Ovary (tissue), 7 donors: ENCODE measurements at regions not wholly inside any gene's neighbourhood (a gene's known extent, or its start where the extent isn't known, plus 50 kb on each side); places are given as distances from the start of the nearest gene placed in this dataset.
A peak's percentile ranks its signal among the peaks of the same experiment; 100 is the strongest.

Source experiments
- DNase-seq, 5 donors: peaks; one replicate each; pipeline ENCODE4 v3.0.0-alpha.2; 2019 to 2020
- H3K27ac ChIP-seq, 2 donors: fragments of 200-600 bp; one replicate each; pipeline versions ENCODE4 v1.5.1 to v1.8.0; 2019 to 2022
- H3K27me3 ChIP-seq: fragments of 200-600 bp; one replicate; pipeline ENCODE4 v1.8.0; 2022
- H3K36me3 ChIP-seq: fragments of 200-600 bp; sonication (generic); one replicate; pipeline ENCODE4 v1.5.1; 2019
- H3K4me1 ChIP-seq: one replicate; pipeline ENCODE4 v1.8.1; 2013; ENCODE audit warnings: mild to moderate bottlenecking, moderate library complexity; ENCODE audit not compliant: insufficient read depth
- H3K4me3 ChIP-seq: fragments of 200-600 bp; sonication (generic); one replicate; pipeline ENCODE4 v1.5.1; 2017
- H3K9me3 ChIP-seq, 2 donors: fragments of 200-600 bp in 1 of 2; sonication (generic) in 1 of 2; one replicate each; pipeline versions ENCODE4 v1.5.1 to v1.8.1; 2013 to 2019; ENCODE audit warnings: mild to moderate bottlenecking in 1 of 2, moderate library complexity in 1 of 2
- CTCF ChIP-seq, 3 donors: fragments of 450-650 bp in 2 of 3; fragments of 200-600 bp in 1 of 3; IDR thresholded peaks; one replicate each; pipeline versions ENCODE4 v1.5.1 to v1.8.0; 2016 to 2022; ENCODE audit warnings: antibody characterized with exemption in 3 of 3, mild to moderate bottlenecking in 1 of 3
- EP300 ChIP-seq: sonication (generic); formaldehyde crosslinking; IDR thresholded peaks from one replicate; pipeline ENCODE4 v1.6.1; 2017; ENCODE audit warnings: antibody characterized with exemption
- POLR2A ChIP-seq: fragments of 450-650 bp; IDR thresholded peaks from one replicate; pipeline ENCODE4 v1.6.1; 2017; ENCODE audit warnings: antibody characterized with exemption, mild to moderate bottlenecking, moderate library complexity
- WGBS, 3 donors: extraction: QIAGEN DNeasy Blood & Tissue Kit in 1 of 3; methylation state at CpG; one replicate each; pipeline versions ENCODE4 v1.1.5 to v1.1.7; 2013 to 2017; 5-methylcytosine and 5-hydroxymethylcytosine counted together
- intact Hi-C, 4 donors: fragments of 100-400 bp; cut with DNase I; formaldehyde crosslinking; loops; one replicate each; pipeline versions ENCODE4 v1.11.0 to v1.15.1; 2022 to 2023
- donor health status: DM: no; HTN: no; CAD: no; lungs with moderate emphysema.
- donor health status: DM: no; HTN: no; CAD: no.
- donor health status: Bipolar disorder and iron deficiency.
- donor health status: DM: no; HTN: no; CAD: no.
- donor health status: DM: yes; HTN: yes; CAD: no.

GRCh38 chr10:59072038-59072437, 104.4 kb upstream of the PHYHIPL start:
- Histone ChIP-seq H3K36me3 (no peaks in the 10 kb centered on the region), H3K27me3 (no peaks in the 10 kb centered on the region), H3K4me1 (no peaks in the 10 kb centered on the region), H3K9me3 (no peaks in the 10 kb centered on the region), H3K4me3 (no peak overlapping the region), H3K27ac (no peak overlapping the region)
- TF ChIP-seq CTCF (IDR thresholded peaks at IDR 0.05): no peak
- TF ChIP-seq EP300: no peak
- TF ChIP-seq POLR2A: no peak
- WGBS, 3 donors: 93 to 98% (median 97%) methylated on average over 1 of the region's 1 CpG
- intact Hi-C loops: no loop called here
- DNase-seq: no peak

GRCh38 chr10:59073456-59074053, 102.9 kb upstream of the PHYHIPL start:
- no peak overlapping the region for H3K27ac ChIP-seq
- DNase-seq: no peak
- no peaks in the 10 kb centered on the region for H3K27me3 ChIP-seq
- no peaks in the 10 kb centered on the region for H3K36me3 ChIP-seq
- no peak for TF ChIP-seq EP300
- no peak for TF ChIP-seq POLR2A
- TF ChIP-seq CTCF (IDR thresholded peaks at IDR 0.05): no peak
- H3K4me3 ChIP-seq: no peak overlapping the region
- H3K4me1 ChIP-seq: peaks cover 3% of the 10 kb centered on the region
- intact Hi-C loops: no loop called here
- 90 to 95% (median 93%) methylated on average over 1 of the region's 1 CpG for WGBS, 3 donors
- H3K9me3 ChIP-seq: no peaks in the 10 kb centered on the region

- H3K36me3 ChIP-seq: no peaks in the 10 kb centered on the region
- no peaks in the 10 kb centered on the region for H3K9me3 ChIP-seq
- peaks cover 9% of the 10 kb centered on the region for H3K4me1 ChIP-seq
- no peak overlapping the region for H3K27ac ChIP-seq
- no peak for TF ChIP-seq CTCF (IDR thresholded peaks at IDR 0.05)
- TF ChIP-seq POLR2A: no peak
- TF ChIP-seq EP300: no peak
- no peak for DNase-seq
- H3K27me3 ChIP-seq: no peaks in the 10 kb centered on the region
- intact Hi-C loops: no loop called here
- no peak overlapping the region for H3K4me3 ChIP-seq
- WGBS, 3 donors: 98 to 100% (median 100%) methylated on average over 1 of the region's 1 CpG
These were observed 100.9 kb upstream of the PHYHIPL start for GRCh38 chr10:59075576-59075975.

GRCh38 chr10:59077855-59078254, 98.6 kb upstream of the PHYHIPL start:
- Histone ChIP-seq H3K4me3 (no peak overlapping the region), H3K27me3 (no peaks in the 10 kb centered on the region), H3K36me3 (no peaks in the 10 kb centered on the region), H3K9me3 (no peaks in the 10 kb centered on the region), H3K27ac (peak overlapping the region in 1 of 2 donors; percentile 6), H3K4me1 (peaks cover 16% of the 10 kb centered on the region)
- DNase-seq: no peak
- intact Hi-C loops: no loop called here
- TF ChIP-seq EP300 (no peak), POLR2A (no peak), CTCF (IDR thresholded peaks at IDR 0.05) (no peak)
- WGBS, 3 donors: 25 to 30% (median 26%) methylated on average over 2 of the region's 2 CpGs
